ENCODE measurements at regions not wholly inside any gene's neighbourhood (a gene's known extent, or its start where the extent isn't known, plus 50 kb on each side); places are given as distances from the start of the nearest gene placed in this dataset.

GRCh38 chr4:115723621-115724020 is 610.2 kb upstream of the NDST4 start:
- no peaks in the 10 kb centered on the region for H3K27me3 ChIP-seq (ENCODE audit: insufficient read depth)
- no peaks in the 10 kb centered on the region for H4K20me1 ChIP-seq (ENCODE audit: insufficient read depth)
- no peaks in the 10 kb centered on the region for H3F3A ChIP-seq (replicated peaks; ENCODE audit: insufficient read depth)
- no peaks in the 10 kb centered on the region for H3K9me3 ChIP-seq
- H3K4me1 ChIP-seq (ENCODE audit: control insufficient read depth in 1 of 2, insufficient read depth in 2 of 2, low read depth in 1 of 2, low read length in 1 of 2): no peaks in the 10 kb centered on the region
- no peaks in the 10 kb centered on the region for H3K36me3 ChIP-seq (replicated peaks in 1 of 2; ENCODE audit: control insufficient read depth in 1 of 2, insufficient read depth in 2 of 2, low read length in 1 of 2)
- no peaks in the 10 kb centered on the region for H3K79me2 ChIP-seq (ENCODE audit: insufficient read depth)
- H3K9ac ChIP-seq: no peak overlapping the region
- no peak overlapping the region for H2AFZ ChIP-seq (ENCODE audit: low read depth)
- no peak overlapping the region for H3K4me2 ChIP-seq
- H3K27ac ChIP-seq (ENCODE audit: low read depth in 2 of 2, low read length in 1 of 2): no peak overlapping the region
- TF ChIP-seq, protein P1, sequence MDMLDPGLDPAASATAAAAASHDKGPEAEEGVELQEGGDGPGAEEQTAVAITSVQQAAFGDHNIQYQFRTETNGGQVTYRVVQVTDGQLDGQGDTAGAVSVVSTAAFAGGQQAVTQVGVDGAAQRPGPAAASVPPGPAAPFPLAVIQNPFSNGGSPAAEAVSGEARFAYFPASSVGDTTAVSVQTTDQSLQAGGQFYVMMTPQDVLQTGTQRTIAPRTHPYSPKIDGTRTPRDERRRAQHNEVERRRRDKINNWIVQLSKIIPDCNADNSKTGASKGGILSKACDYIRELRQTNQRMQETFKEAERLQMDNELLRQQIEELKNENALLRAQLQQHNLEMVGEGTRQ (IDR thresholded peaks at IDR 0.05; ENCODE audit: borderline replicate concordance, low read depth, low read length): no peak
- no peak for TF ChIP-seq JUND (IDR thresholded peaks at IDR 0.05)
- no peak for TF ChIP-seq MAX (IDR thresholded peaks at IDR 0.05; ENCODE audit: low read depth)
- TF ChIP-seq, protein P2, sequence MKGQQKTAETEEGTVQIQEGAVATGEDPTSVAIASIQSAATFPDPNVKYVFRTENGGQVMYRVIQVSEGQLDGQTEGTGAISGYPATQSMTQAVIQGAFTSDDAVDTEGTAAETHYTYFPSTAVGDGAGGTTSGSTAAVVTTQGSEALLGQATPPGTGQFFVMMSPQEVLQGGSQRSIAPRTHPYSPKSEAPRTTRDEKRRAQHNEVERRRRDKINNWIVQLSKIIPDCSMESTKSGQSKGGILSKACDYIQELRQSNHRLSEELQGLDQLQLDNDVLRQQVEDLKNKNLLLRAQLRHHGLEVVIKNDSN (IDR thresholded peaks at IDR 0.05; ENCODE audit: borderline replicate concordance, low read depth): no peak
- no peak for TF ChIP-seq RAD21 (IDR thresholded peaks at IDR 0.05; ENCODE audit: low read length)
- no peak for TF ChIP-seq EP300 (IDR thresholded peaks at IDR 0.05; ENCODE audit: borderline replicate concordance in 1 of 2, low read depth in 1 of 2, low read length in 1 of 2)
- TF ChIP-seq GABPA (IDR thresholded peaks at IDR 0.05; ENCODE audit: low read depth): no peak
- H3K4me3 ChIP-seq (ENCODE audit: low read depth in 2 of 2, low read length in 1 of 2): no peak overlapping the region
- DNase-seq: no peak
- 56% methylated on average over 3 of the region's 3 CpGs for WGBS (ENCODE audit: low lambda C conversion rate)
- no peaks in the 10 kb centered on the region for H3K9me2 ChIP-seq
- ChIA-PET POLR2A (no interaction called here), CTCF (no interaction called here)

DNA sequence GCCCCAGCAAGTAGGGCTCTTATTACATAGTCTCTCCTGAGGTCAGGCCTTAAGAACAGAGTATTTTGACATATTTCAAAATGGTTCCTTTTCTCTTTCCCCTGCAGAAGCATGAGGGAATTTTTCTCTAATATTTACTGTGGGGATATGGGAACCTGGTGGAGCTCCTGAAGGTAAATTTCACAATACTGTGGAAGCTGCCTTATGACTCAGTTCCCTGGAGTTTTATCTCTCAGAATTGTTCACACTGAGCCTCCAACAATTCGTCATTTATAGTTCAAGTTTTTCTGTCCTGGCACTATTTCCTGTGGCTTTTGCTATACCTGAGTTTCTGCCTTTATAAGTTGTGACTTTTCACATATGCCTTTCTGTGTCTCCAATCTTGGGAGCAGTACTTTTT is 607.2 kb upstream of the NDST4 start:
- ChIA-PET CTCF (no interaction called here), POLR2A (no interaction called here)
- Histone ChIP-seq H3K27ac (ENCODE audit: low read depth in 2 of 2, low read length in 1 of 2) (no peak overlapping the region), H3K9me3 (no peaks in the 10 kb centered on the region), H3K9ac (no peak overlapping the region), H3K27me3 (ENCODE audit: insufficient read depth) (no peaks in the 10 kb centered on the region), H3K4me1 (ENCODE audit: control insufficient read depth in 1 of 2, insufficient read depth in 2 of 2, low read depth in 1 of 2, low read length in 1 of 2) (no peaks in the 10 kb centered on the region), H3F3A (replicated peaks; ENCODE audit: insufficient read depth) (no peaks in the 10 kb centered on the region), H3K4me2 (no peak overlapping the region), H4K20me1 (ENCODE audit: insufficient read depth) (no peaks in the 10 kb centered on the region), H3K4me3 (ENCODE audit: low read depth in 2 of 2, low read length in 1 of 2) (no peak overlapping the region), H3K79me2 (ENCODE audit: insufficient read depth) (no peaks in the 10 kb centered on the region), H3K36me3 (replicated peaks in 1 of 2; ENCODE audit: control insufficient read depth in 1 of 2, insufficient read depth in 2 of 2, low read length in 1 of 2) (no peaks in the 10 kb centered on the region), H3K9me2 (no peaks in the 10 kb centered on the region), H2AFZ (ENCODE audit: low read depth) (no peak overlapping the region)
- TF ChIP-seq, protein P3, sequence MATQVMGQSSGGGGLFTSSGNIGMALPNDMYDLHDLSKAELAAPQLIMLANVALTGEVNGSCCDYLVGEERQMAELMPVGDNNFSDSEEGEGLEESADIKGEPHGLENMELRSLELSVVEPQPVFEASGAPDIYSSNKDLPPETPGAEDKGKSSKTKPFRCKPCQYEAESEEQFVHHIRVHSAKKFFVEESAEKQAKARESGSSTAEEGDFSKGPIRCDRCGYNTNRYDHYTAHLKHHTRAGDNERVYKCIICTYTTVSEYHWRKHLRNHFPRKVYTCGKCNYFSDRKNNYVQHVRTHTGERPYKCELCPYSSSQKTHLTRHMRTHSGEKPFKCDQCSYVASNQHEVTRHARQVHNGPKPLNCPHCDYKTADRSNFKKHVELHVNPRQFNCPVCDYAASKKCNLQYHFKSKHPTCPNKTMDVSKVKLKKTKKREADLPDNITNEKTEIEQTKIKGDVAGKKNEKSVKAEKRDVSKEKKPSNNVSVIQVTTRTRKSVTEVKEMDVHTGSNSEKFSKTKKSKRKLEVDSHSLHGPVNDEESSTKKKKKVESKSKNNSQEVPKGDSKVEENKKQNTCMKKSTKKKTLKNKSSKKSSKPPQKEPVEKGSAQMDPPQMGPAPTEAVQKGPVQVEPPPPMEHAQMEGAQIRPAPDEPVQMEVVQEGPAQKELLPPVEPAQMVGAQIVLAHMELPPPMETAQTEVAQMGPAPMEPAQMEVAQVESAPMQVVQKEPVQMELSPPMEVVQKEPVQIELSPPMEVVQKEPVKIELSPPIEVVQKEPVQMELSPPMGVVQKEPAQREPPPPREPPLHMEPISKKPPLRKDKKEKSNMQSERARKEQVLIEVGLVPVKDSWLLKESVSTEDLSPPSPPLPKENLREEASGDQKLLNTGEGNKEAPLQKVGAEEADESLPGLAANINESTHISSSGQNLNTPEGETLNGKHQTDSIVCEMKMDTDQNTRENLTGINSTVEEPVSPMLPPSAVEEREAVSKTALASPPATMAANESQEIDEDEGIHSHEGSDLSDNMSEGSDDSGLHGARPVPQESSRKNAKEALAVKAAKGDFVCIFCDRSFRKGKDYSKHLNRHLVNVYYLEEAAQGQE (IDR thresholded peaks at IDR 0.05; ENCODE audit: low read depth, low read length): no peak
- TF ChIP-seq SMC3 (IDR thresholded peaks at IDR 0.05; ENCODE audit: low read depth, low read length): no peak
- no peak for TF ChIP-seq JUND (IDR thresholded peaks at IDR 0.05)
- TF ChIP-seq, protein P2 (IDR thresholded peaks at IDR 0.05; ENCODE audit: borderline replicate concordance, low read depth): no peak
- no peak for TF ChIP-seq SIN3A (IDR thresholded peaks at IDR 0.05; ENCODE audit: borderline replicate concordance, low read depth, low read length)
- TF ChIP-seq MEF2A (IDR thresholded peaks at IDR 0.05; ENCODE audit: borderline replicate concordance, low read depth): no peak
- no peak for TF ChIP-seq EZH2phosphoT487 (IDR thresholded peaks at IDR 0.05; ENCODE audit: borderline replicate concordance, low read depth)
- TF ChIP-seq EP300 (IDR thresholded peaks at IDR 0.05; ENCODE audit: borderline replicate concordance in 1 of 2, low read depth in 1 of 2, low read length in 1 of 2): no peak
- no peak for DNase-seq
- 17% methylated on average over 1 of the region's 1 CpG for WGBS (ENCODE audit: low lambda C conversion rate)
